KMS-11 (cell line): ENCODE measurements at regions not wholly inside any gene's neighbourhood (a gene's known extent, or its start where the extent isn't known, plus 50 kb on each side); places are given as distances from the start of the nearest gene placed in this dataset.

Experiments used
- H2AFZ ChIP-seq: fragments of 200-600 bp; sonication (generic); 2 replicates; pipeline ENCODE4 v1.6.1; 2016; ENCODE audit warnings: antibody characterized with exemption, mixed run types, low read depth
- H3K27ac ChIP-seq: fragments of 200-600 bp; sonication (generic); 2 replicates; pipeline ENCODE4 v1.6.1; 2016; ENCODE audit warnings: mild to moderate bottlenecking, mixed run types
- H3K27me3 ChIP-seq: fragments of 200-600 bp; sonication (generic); 2 replicates; pipeline ENCODE4 v1.6.1; 2017; ENCODE audit warnings: mild to moderate bottlenecking, low read depth, mixed run types, moderate library complexity; ENCODE audit not compliant: insufficient read depth
- H3K36me3 ChIP-seq: fragments of 200-600 bp; sonication (generic); 2 replicates; pipeline ENCODE4 v1.6.1; 2017; ENCODE audit warnings: mild to moderate bottlenecking, mixed run types; ENCODE audit not compliant: insufficient read depth
- H3K4me1 ChIP-seq: fragments of 200-600 bp; sonication (generic); 2 replicates; pipeline ENCODE4 v1.6.1; 2016; ENCODE audit warnings: mild to moderate bottlenecking, low read depth, mixed run types; ENCODE audit not compliant: poor library complexity, severe bottlenecking
- H3K4me2 ChIP-seq: fragments of 200-600 bp; sonication (generic); 2 replicates; pipeline ENCODE4 v1.7.0; 2016; ENCODE audit warnings: mild to moderate bottlenecking, mixed run types
- H3K4me3 ChIP-seq: fragments of 200-600 bp; sonication (generic); IDR thresholded peaks from 2 replicates; pipeline ENCODE4 v1.6.1; 2017; ENCODE audit warnings: low read depth, low read length, mixed read lengths; ENCODE audit not compliant: insufficient read depth
- H3K79me2 ChIP-seq: fragments of 200-600 bp; sonication (generic); 2 replicates; pipeline ENCODE4 v1.6.1; 2016; ENCODE audit warnings: low read depth, mixed run types; ENCODE audit not compliant: insufficient read depth
- H3K9ac ChIP-seq: fragments of 200-600 bp; sonication (generic); 2 replicates; pipeline ENCODE4 v1.6.1; 2016; ENCODE audit warnings: mild to moderate bottlenecking, mixed run types
- H4K20me1 ChIP-seq: fragments of 200-600 bp; sonication (generic); 2 replicates; pipeline ENCODE4 v1.6.1; 2016; ENCODE audit warnings: mild to moderate bottlenecking, mixed run types; ENCODE audit not compliant: insufficient read depth
- TF ChIP-seq, protein P1 (sequence below): fragments of 200-600 bp; sonication (generic); conservative IDR thresholded peaks from 2 replicates; pipeline ENCODE4 v1.6.1; 2017; ENCODE audit warnings: low read depth, mild to moderate bottlenecking, antibody characterized with exemption, low read length, moderate library complexity, mixed read lengths

DNA sequence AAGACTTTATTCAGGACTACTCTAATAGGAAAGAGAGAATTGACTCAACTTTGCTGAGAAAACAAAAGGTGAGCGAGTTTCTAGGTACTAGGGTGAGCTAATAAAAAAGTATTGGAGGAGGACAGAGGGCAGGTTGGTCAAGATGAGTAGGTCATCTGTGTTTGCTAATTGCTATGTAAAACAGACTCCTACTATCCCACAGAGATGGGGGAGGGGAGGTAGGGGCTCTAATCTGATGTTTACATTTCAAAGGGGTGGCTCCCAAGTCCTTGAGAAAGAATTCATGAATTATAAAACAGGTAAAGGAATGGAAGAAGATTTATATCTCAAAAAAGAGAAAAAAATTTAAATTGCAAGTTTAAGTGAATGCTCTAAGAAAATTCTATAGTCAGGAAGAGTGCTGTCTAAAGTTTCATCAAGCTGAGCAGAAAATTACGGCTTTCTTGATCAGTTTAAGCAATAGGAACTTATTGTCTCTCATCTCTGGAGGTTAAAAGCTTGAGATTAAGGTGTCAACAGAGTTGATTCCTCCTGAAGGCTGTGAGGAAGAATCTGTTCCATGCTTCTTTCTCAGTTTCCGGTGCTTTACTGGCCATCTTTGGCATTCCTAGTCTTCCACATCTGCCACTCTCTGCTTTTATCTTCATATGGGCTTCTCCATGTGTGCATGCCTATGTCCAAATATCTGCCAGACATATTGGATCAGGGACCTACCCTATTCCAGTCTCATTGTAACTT lies 790.3 kb downstream of the SLITRK5 start:
- Histone ChIP-seq H4K20me1 (no peaks in the 10 kb centered on the region), H3K27ac (no peak overlapping the region), H3K4me1 (no peaks in the 10 kb centered on the region), H3K9ac (no peak overlapping the region), H3K4me2 (no peak overlapping the region), H2AFZ (no peak overlapping the region), H3K4me3 (no peak overlapping the region), H3K27me3 (no peaks in the 10 kb centered on the region), H3K79me2 (no peaks in the 10 kb centered on the region), H3K36me3 (no peaks in the 10 kb centered on the region)
- TF ChIP-seq, protein P1, sequence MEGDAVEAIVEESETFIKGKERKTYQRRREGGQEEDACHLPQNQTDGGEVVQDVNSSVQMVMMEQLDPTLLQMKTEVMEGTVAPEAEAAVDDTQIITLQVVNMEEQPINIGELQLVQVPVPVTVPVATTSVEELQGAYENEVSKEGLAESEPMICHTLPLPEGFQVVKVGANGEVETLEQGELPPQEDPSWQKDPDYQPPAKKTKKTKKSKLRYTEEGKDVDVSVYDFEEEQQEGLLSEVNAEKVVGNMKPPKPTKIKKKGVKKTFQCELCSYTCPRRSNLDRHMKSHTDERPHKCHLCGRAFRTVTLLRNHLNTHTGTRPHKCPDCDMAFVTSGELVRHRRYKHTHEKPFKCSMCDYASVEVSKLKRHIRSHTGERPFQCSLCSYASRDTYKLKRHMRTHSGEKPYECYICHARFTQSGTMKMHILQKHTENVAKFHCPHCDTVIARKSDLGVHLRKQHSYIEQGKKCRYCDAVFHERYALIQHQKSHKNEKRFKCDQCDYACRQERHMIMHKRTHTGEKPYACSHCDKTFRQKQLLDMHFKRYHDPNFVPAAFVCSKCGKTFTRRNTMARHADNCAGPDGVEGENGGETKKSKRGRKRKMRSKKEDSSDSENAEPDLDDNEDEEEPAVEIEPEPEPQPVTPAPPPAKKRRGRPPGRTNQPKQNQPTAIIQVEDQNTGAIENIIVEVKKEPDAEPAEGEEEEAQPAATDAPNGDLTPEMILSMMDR, result no peak

GRCh38 chr13:88464851-88465250 lies 793.7 kb downstream of the SLITRK5 start:
- TF ChIP-seq, protein P1, result no peak
- no peaks in the 10 kb centered on the region for H3K4me1 ChIP-seq
- H3K36me3 ChIP-seq, result no peaks in the 10 kb centered on the region
- H3K79me2 ChIP-seq, result no peaks in the 10 kb centered on the region
- no peak overlapping the region for H2AFZ ChIP-seq
- H3K4me2 ChIP-seq, result no peak overlapping the region
- no peaks in the 10 kb centered on the region for H3K27me3 ChIP-seq
- no peak overlapping the region for H3K27ac ChIP-seq
- no peak overlapping the region for H3K9ac ChIP-seq
- no peak overlapping the region for H3K4me3 ChIP-seq
- no peaks in the 10 kb centered on the region for H4K20me1 ChIP-seq

- Histone ChIP-seq H3K9ac (no peak overlapping the region), H3K4me1 (no peaks in the 10 kb centered on the region), H3K4me2 (no peak overlapping the region), H4K20me1 (no peaks in the 10 kb centered on the region), H2AFZ (no peak overlapping the region), H3K27ac (no peak overlapping the region), H3K27me3 (no peaks in the 10 kb centered on the region), H3K36me3 (no peaks in the 10 kb centered on the region), H3K79me2 (no peaks in the 10 kb centered on the region), H3K4me3 (no peak overlapping the region)
- TF ChIP-seq, protein P1, result no peak
Measured at GRCh38 chr13:88472316-88472715, 801.1 kb downstream of the SLITRK5 start.

- Histone ChIP-seq H3K79me2 (no peaks in the 10 kb centered on the region), H3K27me3 (no peaks in the 10 kb centered on the region), H3K4me3 (no peak overlapping the region), H2AFZ (no peak overlapping the region), H3K4me1 (no peaks in the 10 kb centered on the region), H4K20me1 (no peaks in the 10 kb centered on the region), H3K27ac (no peak overlapping the region), H3K36me3 (no peaks in the 10 kb centered on the region), H3K4me2 (no peak overlapping the region), H3K9ac (no peak overlapping the region)
- TF ChIP-seq, protein P1, result no peak
Measured at GRCh38 chr13:88483202-88483601, 812.0 kb downstream of the SLITRK5 start.
